ENCODE measurements at regions not wholly inside any gene's neighbourhood (a gene's known extent, or its start where the extent isn't known, plus 50 kb on each side); places are given as distances from the start of the nearest gene placed in this dataset.

- H3K27ac ChIP-seq (ENCODE audit: insufficient read depth, low read depth, low read length, poor library complexity, severe bottlenecking), result no peak overlapping the region
- no peaks in the 10 kb centered on the region for H3K36me3 ChIP-seq (ENCODE audit: control insufficient read depth, insufficient read depth, low read length)
- no peak overlapping the region for H3K4me3 ChIP-seq (ENCODE audit: insufficient read depth, low read depth, low read length)
- 83 to 84% methylated on average over 1 of the region's 1 CpG for WGBS, 2 experiments
- no peaks in the 10 kb centered on the region for H3K4me1 ChIP-seq (ENCODE audit: control insufficient read depth, insufficient read depth, low read length)
- no peaks in the 10 kb centered on the region for H3K27me3 ChIP-seq (ENCODE audit: control insufficient read depth, insufficient read depth, low read length, poor library complexity, severe bottlenecking)
- H3K9me3 ChIP-seq (ENCODE audit: control insufficient read depth, low read length), result no peaks in the 10 kb centered on the region
Observed at GRCh38 chr18:42261731-42262130, 306.7 kb downstream of the PIK3C3 start.

- no peaks in the 10 kb centered on the region for H3K36me3 ChIP-seq (ENCODE audit: control insufficient read depth, insufficient read depth, low read length)
- no peaks in the 10 kb centered on the region for H3K27me3 ChIP-seq (ENCODE audit: control insufficient read depth, insufficient read depth, low read length, poor library complexity, severe bottlenecking)
- no peak overlapping the region for H3K27ac ChIP-seq (ENCODE audit: insufficient read depth, low read depth, low read length, poor library complexity, severe bottlenecking)
- H3K9me3 ChIP-seq (ENCODE audit: control insufficient read depth, low read length), result no peaks in the 10 kb centered on the region
- no peaks in the 10 kb centered on the region for H3K4me1 ChIP-seq (ENCODE audit: control insufficient read depth, insufficient read depth, low read length)
- H3K4me3 ChIP-seq (ENCODE audit: insufficient read depth, low read depth, low read length), result no peak overlapping the region
Observed at GRCh38 chr18:42264497-42264896, 309.5 kb downstream of the PIK3C3 start.

DNA sequence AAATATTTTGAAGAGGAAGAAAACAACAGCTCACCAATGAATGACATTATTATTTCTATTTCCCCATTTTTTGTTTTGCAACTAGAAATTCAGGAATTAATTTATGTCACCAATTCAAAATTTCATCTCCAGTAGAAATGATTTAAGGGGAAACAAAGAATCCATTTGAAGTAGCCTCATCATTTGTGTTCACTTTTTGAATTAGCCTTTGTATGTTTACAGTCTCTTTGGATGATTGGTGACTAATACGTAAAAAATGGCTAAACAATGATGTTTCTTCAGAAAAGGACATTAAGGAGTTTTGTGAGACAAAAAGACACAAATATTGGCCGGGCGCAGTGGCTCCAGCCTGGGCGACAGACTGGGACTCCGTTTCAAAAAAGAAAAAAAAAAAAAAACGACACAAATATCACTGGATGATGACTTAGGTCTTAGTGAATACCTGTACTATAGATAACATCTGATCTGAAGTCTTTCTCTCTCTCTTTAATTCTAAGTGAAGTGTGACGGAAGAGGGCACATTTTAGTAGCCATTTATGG is 313.2 kb downstream of the PIK3C3 start:
- Histone ChIP-seq H3K36me3 (ENCODE audit: control insufficient read depth, insufficient read depth, low read length) (no peaks in the 10 kb centered on the region), H3K27me3 (ENCODE audit: control insufficient read depth, insufficient read depth, low read length, poor library complexity, severe bottlenecking) (no peaks in the 10 kb centered on the region), H3K9me3 (ENCODE audit: control insufficient read depth, low read length) (no peaks in the 10 kb centered on the region), H3K4me3 (ENCODE audit: insufficient read depth, low read depth, low read length) (no peak overlapping the region), H3K4me1 (ENCODE audit: control insufficient read depth, insufficient read depth, low read length) (peaks cover 8% of the 10 kb centered on the region), H3K27ac (ENCODE audit: insufficient read depth, low read depth, low read length, poor library complexity, severe bottlenecking) (no peak overlapping the region)
- WGBS, 2 experiments, result 92 to 94% methylated on average over 6 to 7 of the region's 7 CpGs

DNA sequence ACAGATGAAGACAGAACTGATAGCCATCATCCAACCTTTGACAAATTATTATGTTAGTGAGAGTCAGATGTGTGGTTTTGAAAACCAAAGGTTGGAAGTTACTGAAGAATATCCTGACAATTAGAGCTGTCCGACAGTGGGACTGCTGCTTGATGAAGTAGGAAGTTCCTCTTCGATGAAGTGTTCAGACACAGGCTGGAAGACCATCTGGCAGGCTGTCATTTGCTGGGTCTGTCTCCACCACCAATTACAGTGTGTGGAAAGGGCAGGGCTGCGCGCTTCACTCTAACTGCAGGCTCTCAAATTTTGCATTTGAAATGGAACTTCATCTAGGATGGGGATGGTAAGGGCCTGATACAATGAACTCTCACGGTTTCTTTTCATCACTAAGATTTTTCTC is 313.8 kb downstream of the PIK3C3 start:
- H3K4me3 ChIP-seq (ENCODE audit: insufficient read depth, low read depth, low read length), result no peak overlapping the region
- H3K4me1 ChIP-seq (ENCODE audit: control insufficient read depth, insufficient read depth, low read length), result peaks cover 8% of the 10 kb centered on the region
- WGBS, 2 experiments, result 74 to 75% methylated on average over 4 to 5 of the region's 5 CpGs
- no peaks in the 10 kb centered on the region for H3K36me3 ChIP-seq (ENCODE audit: control insufficient read depth, insufficient read depth, low read length)
- no peaks in the 10 kb centered on the region for H3K9me3 ChIP-seq (ENCODE audit: control insufficient read depth, low read length)
- no peaks in the 10 kb centered on the region for H3K27me3 ChIP-seq (ENCODE audit: control insufficient read depth, insufficient read depth, low read length, poor library complexity, severe bottlenecking)
- no peak overlapping the region for H3K27ac ChIP-seq (ENCODE audit: insufficient read depth, low read depth, low read length, poor library complexity, severe bottlenecking)

GRCh38 chr18:42271647-42272414 is 316.8 kb downstream of the PIK3C3 start:
- no peaks in the 10 kb centered on the region for H3K36me3 ChIP-seq (ENCODE audit: control insufficient read depth, insufficient read depth, low read length)
- H3K27ac ChIP-seq (ENCODE audit: insufficient read depth, low read depth, low read length, poor library complexity, severe bottlenecking), result peak overlapping the region; percentile 36
- no peak overlapping the region for H3K4me3 ChIP-seq (ENCODE audit: insufficient read depth, low read depth, low read length)
- no peaks in the 10 kb centered on the region for H3K27me3 ChIP-seq (ENCODE audit: control insufficient read depth, insufficient read depth, low read length, poor library complexity, severe bottlenecking)
- 80 to 88% methylated on average over 8 of the region's 8 CpGs for WGBS, 2 experiments
- H3K9me3 ChIP-seq (ENCODE audit: control insufficient read depth, low read length), result no peaks in the 10 kb centered on the region
- H3K4me1 ChIP-seq (ENCODE audit: control insufficient read depth, insufficient read depth, low read length), result peaks cover 16% of the 10 kb centered on the region

GRCh38 chr18:42274488-42275137 is 319.6 kb downstream of the PIK3C3 start:
- Histone ChIP-seq H3K9me3 (ENCODE audit: control insufficient read depth, low read length) (no peaks in the 10 kb centered on the region), H3K4me1 (ENCODE audit: control insufficient read depth, insufficient read depth, low read length) (peaks cover 20% of the 10 kb centered on the region), H3K4me3 (ENCODE audit: insufficient read depth, low read depth, low read length) (no peak overlapping the region), H3K27me3 (ENCODE audit: control insufficient read depth, insufficient read depth, low read length, poor library complexity, severe bottlenecking) (no peaks in the 10 kb centered on the region), H3K36me3 (ENCODE audit: control insufficient read depth, insufficient read depth, low read length) (no peaks in the 10 kb centered on the region), H3K27ac (ENCODE audit: insufficient read depth, low read depth, low read length, poor library complexity, severe bottlenecking) (no peak overlapping the region)
- 29 to 32% methylated on average over 1 of the region's 1 CpG for WGBS, 2 experiments

DNA sequence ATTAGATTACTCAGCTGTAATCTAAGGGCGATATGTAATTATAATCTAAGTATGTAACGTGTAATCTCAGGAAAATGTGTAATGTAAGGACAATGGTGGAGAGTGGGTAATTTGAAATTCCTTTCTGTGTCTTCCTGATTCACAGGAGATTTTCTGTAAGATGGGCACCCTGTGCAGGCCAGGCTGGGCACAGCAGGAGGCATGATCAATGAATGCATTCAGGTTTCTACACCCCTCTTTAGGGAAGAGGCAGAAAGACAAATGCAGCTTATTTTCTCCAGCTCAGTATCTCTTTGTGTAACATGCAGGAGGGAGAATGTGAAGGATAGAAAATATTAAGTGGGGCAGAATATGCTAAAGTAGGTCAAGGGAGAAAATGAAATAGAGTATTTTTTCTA is 320.1 kb downstream of the PIK3C3 start:
- WGBS, 2 experiments, result 78 to 79% methylated on average over 2 of the region's 2 CpGs
- H3K4me1 ChIP-seq (ENCODE audit: control insufficient read depth, insufficient read depth, low read length), result peaks cover 20% of the 10 kb centered on the region
- no peaks in the 10 kb centered on the region for H3K9me3 ChIP-seq (ENCODE audit: control insufficient read depth, low read length)
- H3K4me3 ChIP-seq (ENCODE audit: insufficient read depth, low read depth, low read length), result no peak overlapping the region
- no peak overlapping the region for H3K27ac ChIP-seq (ENCODE audit: insufficient read depth, low read depth, low read length, poor library complexity, severe bottlenecking)
- H3K36me3 ChIP-seq (ENCODE audit: control insufficient read depth, insufficient read depth, low read length), result no peaks in the 10 kb centered on the region
- H3K27me3 ChIP-seq (ENCODE audit: control insufficient read depth, insufficient read depth, low read length, poor library complexity, severe bottlenecking), result no peaks in the 10 kb centered on the region

GRCh38 chr18:42275949-42276730 is 321.1 kb downstream of the PIK3C3 start:
- no peak overlapping the region for H3K27ac ChIP-seq (ENCODE audit: insufficient read depth, low read depth, low read length, poor library complexity, severe bottlenecking)
- H3K36me3 ChIP-seq (ENCODE audit: control insufficient read depth, insufficient read depth, low read length), result no peaks in the 10 kb centered on the region
- H3K27me3 ChIP-seq (ENCODE audit: control insufficient read depth, insufficient read depth, low read length, poor library complexity, severe bottlenecking), result no peaks in the 10 kb centered on the region
- 76 to 83% methylated on average over 6 to 8 of the region's 8 CpGs for WGBS, 2 experiments
- no peaks in the 10 kb centered on the region for H3K9me3 ChIP-seq (ENCODE audit: control insufficient read depth, low read length)
- H3K4me3 ChIP-seq (ENCODE audit: insufficient read depth, low read depth, low read length), result no peak overlapping the region
- H3K4me1 ChIP-seq (ENCODE audit: control insufficient read depth, insufficient read depth, low read length), result peaks cover 20% of the 10 kb centered on the region

- Histone ChIP-seq H3K36me3 (ENCODE audit: control insufficient read depth, insufficient read depth, low read length) (no peaks in the 10 kb centered on the region), H3K4me3 (ENCODE audit: insufficient read depth, low read depth, low read length) (no peak overlapping the region), H3K9me3 (ENCODE audit: control insufficient read depth, low read length) (no peaks in the 10 kb centered on the region), H3K27ac (ENCODE audit: insufficient read depth, low read depth, low read length, poor library complexity, severe bottlenecking) (no peak overlapping the region), H3K27me3 (ENCODE audit: control insufficient read depth, insufficient read depth, low read length, poor library complexity, severe bottlenecking) (no peaks in the 10 kb centered on the region), H3K4me1 (ENCODE audit: control insufficient read depth, insufficient read depth, low read length) (peaks cover 4% of the 10 kb centered on the region)
Observed at GRCh38 chr18:42281124-42281523, 326.1 kb downstream of the PIK3C3 start.

DNA sequence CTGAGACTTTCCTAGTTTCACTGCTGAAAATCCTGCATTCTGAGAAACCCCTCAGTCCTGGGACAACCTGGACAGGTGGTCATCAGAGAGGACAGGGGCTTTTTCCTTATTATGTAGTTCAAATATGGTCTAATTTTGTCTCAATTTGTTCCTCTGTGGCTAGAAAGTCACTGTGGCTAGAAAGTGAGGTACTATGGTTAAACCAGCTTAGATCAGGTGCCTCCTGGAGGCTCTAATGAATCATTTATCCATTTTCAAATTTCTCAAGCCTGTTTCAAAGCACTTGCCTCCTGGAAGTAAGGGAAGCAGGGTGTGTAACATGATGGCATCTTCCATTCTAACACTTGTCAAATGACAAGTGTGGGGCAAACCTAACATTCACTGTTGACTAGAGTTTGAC is 326.8 kb downstream of the PIK3C3 start:
- Histone ChIP-seq H3K4me3 (ENCODE audit: insufficient read depth, low read depth, low read length) (no peak overlapping the region), H3K9me3 (ENCODE audit: control insufficient read depth, low read length) (no peaks in the 10 kb centered on the region), H3K27me3 (ENCODE audit: control insufficient read depth, insufficient read depth, low read length, poor library complexity, severe bottlenecking) (no peaks in the 10 kb centered on the region), H3K4me1 (ENCODE audit: control insufficient read depth, insufficient read depth, low read length) (peaks cover 4% of the 10 kb centered on the region), H3K27ac (ENCODE audit: insufficient read depth, low read depth, low read length, poor library complexity, severe bottlenecking) (no peak overlapping the region), H3K36me3 (ENCODE audit: control insufficient read depth, insufficient read depth, low read length) (no peaks in the 10 kb centered on the region)
